ENCODE measurements at regions not wholly inside any gene's neighbourhood (a gene's known extent, or its start where the extent isn't known, plus 50 kb on each side); places are given as distances from the start of the nearest gene placed in this dataset.

DNA sequence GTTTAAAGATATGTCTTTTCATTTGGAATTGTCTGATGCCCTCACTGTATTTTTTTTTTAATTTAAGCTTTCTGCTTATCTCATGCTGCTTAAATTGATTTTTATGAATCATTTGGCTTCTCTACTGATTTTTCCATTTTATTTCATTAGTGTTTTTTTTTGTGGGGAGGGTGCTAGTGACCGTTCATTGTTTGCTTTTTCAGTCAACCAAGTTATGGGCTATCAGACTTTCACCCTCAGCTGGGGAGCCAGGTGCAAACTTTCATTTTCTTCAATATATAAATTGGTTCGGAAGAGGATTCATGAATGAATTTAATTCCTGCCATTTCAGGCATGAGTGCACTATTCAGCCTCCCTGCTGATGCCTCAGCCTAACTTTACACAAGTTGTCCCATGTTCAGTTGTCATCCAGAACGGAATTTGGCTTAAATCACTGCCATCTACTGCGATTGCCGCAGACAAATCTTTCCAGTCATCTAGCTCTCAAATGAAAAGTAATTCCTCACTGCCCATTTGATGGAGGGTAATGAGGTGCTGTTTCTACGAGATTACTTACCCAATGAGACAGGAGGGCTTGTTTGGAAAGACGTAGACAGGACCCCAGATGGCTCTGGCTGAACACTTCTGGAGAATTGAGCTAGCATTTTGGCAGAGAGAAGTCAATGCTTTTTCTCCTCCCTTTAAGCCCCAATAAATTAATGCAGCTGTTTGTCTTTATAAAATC lies 89.9 kb upstream of the RORA start:
- H3K4me1 ChIP-seq (ENCODE audit: control insufficient read depth, insufficient read depth, low read length) = no peaks in the 10 kb centered on the region
- H3K9me3 ChIP-seq (replicated peaks; ENCODE audit: low read length) = no peaks in the 10 kb centered on the region
- no peaks in the 10 kb centered on the region for H3K36me3 ChIP-seq (ENCODE audit: insufficient read depth, low read length)
- no peak overlapping the region for H3K4me2 ChIP-seq (ENCODE audit: low read length)
- H3K27me3 ChIP-seq (ENCODE audit: control insufficient read depth, insufficient read depth, low read length) = peaks cover 32% of the 10 kb centered on the region
- H3K4me3 ChIP-seq (ENCODE audit: low read length) = no peak overlapping the region
- no peak overlapping the region for H3K9ac ChIP-seq (ENCODE audit: low read depth, low read length)

GRCh38 chr15:61318301-61318700 lies 89.2 kb upstream of the RORA start:
- Histone ChIP-seq H3K4me1 (ENCODE audit: control insufficient read depth, insufficient read depth, low read length) (no peaks in the 10 kb centered on the region), H3K4me3 (ENCODE audit: low read length) (no peak overlapping the region), H3K27me3 (ENCODE audit: control insufficient read depth, insufficient read depth, low read length) (peaks cover 32% of the 10 kb centered on the region), H3K36me3 (ENCODE audit: insufficient read depth, low read length) (no peaks in the 10 kb centered on the region), H3K9ac (ENCODE audit: low read depth, low read length) (no peak overlapping the region), H3K4me2 (ENCODE audit: low read length) (no peak overlapping the region), H3K9me3 (replicated peaks; ENCODE audit: low read length) (no peaks in the 10 kb centered on the region)

DNA sequence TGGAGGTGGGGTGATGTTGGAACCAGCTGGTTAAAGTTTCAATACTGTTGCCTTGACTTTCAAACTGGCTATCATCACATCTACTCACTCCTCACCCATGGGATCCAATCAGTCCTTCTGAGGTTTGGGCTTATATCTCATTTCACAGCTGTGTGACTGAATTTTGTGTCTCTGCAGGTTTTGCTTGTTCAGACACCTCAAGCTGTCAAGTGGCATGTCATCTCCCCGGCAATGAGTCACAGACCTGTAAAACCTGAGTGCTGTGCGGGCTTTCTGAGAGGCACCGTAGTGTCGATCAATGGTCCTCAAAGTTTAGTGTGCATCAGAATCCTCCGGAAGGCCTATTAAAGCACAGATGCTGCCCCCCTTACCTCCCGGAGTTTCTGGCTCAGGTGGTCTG lies 86.4 kb upstream of the RORA start:
- Histone ChIP-seq H3K36me3 (ENCODE audit: insufficient read depth, low read length) (no peaks in the 10 kb centered on the region), H3K27me3 (ENCODE audit: control insufficient read depth, insufficient read depth, low read length) (peaks cover 38% of the 10 kb centered on the region), H3K4me1 (ENCODE audit: control insufficient read depth, insufficient read depth, low read length) (no peaks in the 10 kb centered on the region), H3K4me3 (ENCODE audit: low read length) (no peak overlapping the region), H3K4me2 (ENCODE audit: low read length) (no peak overlapping the region), H3K9me3 (replicated peaks; ENCODE audit: low read length) (no peaks in the 10 kb centered on the region), H3K9ac (ENCODE audit: low read depth, low read length) (no peak overlapping the region)

DNA sequence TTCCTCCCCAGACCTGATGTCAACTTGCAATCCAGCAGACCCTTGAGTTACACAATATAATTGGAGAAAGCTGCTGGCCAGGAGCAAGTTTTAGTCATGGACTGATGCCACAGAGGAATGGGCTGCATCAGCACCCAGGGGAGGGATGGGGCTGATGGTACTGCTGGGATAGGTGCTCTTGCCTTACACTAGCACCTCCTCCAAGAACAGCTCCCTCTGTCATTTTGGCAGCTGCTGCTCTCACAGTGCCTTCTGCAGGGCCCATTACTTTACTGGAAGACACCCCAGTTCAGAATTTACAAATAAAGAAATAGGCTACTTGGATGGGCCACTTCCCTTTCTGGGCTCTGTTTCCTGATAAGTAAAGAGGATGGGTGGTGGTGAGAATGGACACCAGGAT lies 85.3 kb upstream of the RORA start:
- no peaks in the 10 kb centered on the region for H3K36me3 ChIP-seq (ENCODE audit: insufficient read depth, low read length)
- H3K4me3 ChIP-seq (ENCODE audit: low read length) = no peak overlapping the region
- no peak overlapping the region for H3K9ac ChIP-seq (ENCODE audit: low read depth, low read length)
- H3K4me1 ChIP-seq (ENCODE audit: control insufficient read depth, insufficient read depth, low read length) = no peaks in the 10 kb centered on the region
- no peaks in the 10 kb centered on the region for H3K9me3 ChIP-seq (replicated peaks; ENCODE audit: low read length)
- peaks cover 30% of the 10 kb centered on the region for H3K27me3 ChIP-seq (ENCODE audit: control insufficient read depth, insufficient read depth, low read length)
- no peak overlapping the region for H3K4me2 ChIP-seq (ENCODE audit: low read length)

- Histone ChIP-seq H3K27me3 (ENCODE audit: control insufficient read depth, insufficient read depth, low read length) (peaks cover 21% of the 10 kb centered on the region), H3K36me3 (ENCODE audit: insufficient read depth, low read length) (no peaks in the 10 kb centered on the region), H3K4me3 (ENCODE audit: low read length) (no peak overlapping the region), H3K4me2 (ENCODE audit: low read length) (no peak overlapping the region), H3K9ac (ENCODE audit: low read depth, low read length) (no peak overlapping the region), H3K4me1 (ENCODE audit: control insufficient read depth, insufficient read depth, low read length) (no peaks in the 10 kb centered on the region), H3K9me3 (replicated peaks; ENCODE audit: low read length) (no peaks in the 10 kb centered on the region)
Measured at GRCh38 chr15:61309617-61310016, 80.5 kb upstream of the RORA start.

- H3K27me3 ChIP-seq (ENCODE audit: control insufficient read depth, insufficient read depth, low read length) = peaks cover 21% of the 10 kb centered on the region
- no peak overlapping the region for H3K4me2 ChIP-seq (ENCODE audit: low read length)
- H3K9ac ChIP-seq (ENCODE audit: low read depth, low read length) = no peak overlapping the region
- no peaks in the 10 kb centered on the region for H3K36me3 ChIP-seq (ENCODE audit: insufficient read depth, low read length)
- H3K4me1 ChIP-seq (ENCODE audit: control insufficient read depth, insufficient read depth, low read length) = no peaks in the 10 kb centered on the region
- H3K4me3 ChIP-seq (ENCODE audit: low read length) = no peak overlapping the region
- H3K9me3 ChIP-seq (replicated peaks; ENCODE audit: low read length) = no peaks in the 10 kb centered on the region
Measured at GRCh38 chr15:61309031-61309511, 80.0 kb upstream of the RORA start.

- H3K4me1 ChIP-seq (ENCODE audit: control insufficient read depth, insufficient read depth, low read length) = no peaks in the 10 kb centered on the region
- no peak overlapping the region for H3K9ac ChIP-seq (ENCODE audit: low read depth, low read length)
- peaks cover 21% of the 10 kb centered on the region for H3K27me3 ChIP-seq (ENCODE audit: control insufficient read depth, insufficient read depth, low read length)
- no peak overlapping the region for H3K4me2 ChIP-seq (ENCODE audit: low read length)
- H3K36me3 ChIP-seq (ENCODE audit: insufficient read depth, low read length) = no peaks in the 10 kb centered on the region
- H3K4me3 ChIP-seq (ENCODE audit: low read length) = no peak overlapping the region
- H3K9me3 ChIP-seq (replicated peaks; ENCODE audit: low read length) = no peaks in the 10 kb centered on the region
Measured at GRCh38 chr15:61308437-61308836, 79.3 kb upstream of the RORA start.

GRCh38 chr15:61307474-61307873 lies 78.4 kb upstream of the RORA start:
- Histone ChIP-seq H3K27me3 (ENCODE audit: control insufficient read depth, insufficient read depth, low read length) (peaks cover 20% of the 10 kb centered on the region), H3K36me3 (ENCODE audit: insufficient read depth, low read length) (no peaks in the 10 kb centered on the region), H3K4me3 (ENCODE audit: low read length) (no peak overlapping the region), H3K4me1 (ENCODE audit: control insufficient read depth, insufficient read depth, low read length) (no peaks in the 10 kb centered on the region), H3K9ac (ENCODE audit: low read depth, low read length) (no peak overlapping the region), H3K4me2 (ENCODE audit: low read length) (no peak overlapping the region), H3K9me3 (replicated peaks; ENCODE audit: low read length) (no peaks in the 10 kb centered on the region)

GRCh38 chr15:61301701-61302100 lies 72.6 kb upstream of the RORA start:
- H3K36me3 ChIP-seq (ENCODE audit: insufficient read depth, low read length) = no peaks in the 10 kb centered on the region
- H3K4me3 ChIP-seq (ENCODE audit: low read length) = no peak overlapping the region
- H3K4me1 ChIP-seq (ENCODE audit: control insufficient read depth, insufficient read depth, low read length) = no peaks in the 10 kb centered on the region
- peaks cover 8% of the 10 kb centered on the region for H3K27me3 ChIP-seq (ENCODE audit: control insufficient read depth, insufficient read depth, low read length)
- H3K9me3 ChIP-seq (replicated peaks; ENCODE audit: low read length) = no peaks in the 10 kb centered on the region
- no peak overlapping the region for H3K4me2 ChIP-seq (ENCODE audit: low read length)
- no peak overlapping the region for H3K9ac ChIP-seq (ENCODE audit: low read depth, low read length)

DNA sequence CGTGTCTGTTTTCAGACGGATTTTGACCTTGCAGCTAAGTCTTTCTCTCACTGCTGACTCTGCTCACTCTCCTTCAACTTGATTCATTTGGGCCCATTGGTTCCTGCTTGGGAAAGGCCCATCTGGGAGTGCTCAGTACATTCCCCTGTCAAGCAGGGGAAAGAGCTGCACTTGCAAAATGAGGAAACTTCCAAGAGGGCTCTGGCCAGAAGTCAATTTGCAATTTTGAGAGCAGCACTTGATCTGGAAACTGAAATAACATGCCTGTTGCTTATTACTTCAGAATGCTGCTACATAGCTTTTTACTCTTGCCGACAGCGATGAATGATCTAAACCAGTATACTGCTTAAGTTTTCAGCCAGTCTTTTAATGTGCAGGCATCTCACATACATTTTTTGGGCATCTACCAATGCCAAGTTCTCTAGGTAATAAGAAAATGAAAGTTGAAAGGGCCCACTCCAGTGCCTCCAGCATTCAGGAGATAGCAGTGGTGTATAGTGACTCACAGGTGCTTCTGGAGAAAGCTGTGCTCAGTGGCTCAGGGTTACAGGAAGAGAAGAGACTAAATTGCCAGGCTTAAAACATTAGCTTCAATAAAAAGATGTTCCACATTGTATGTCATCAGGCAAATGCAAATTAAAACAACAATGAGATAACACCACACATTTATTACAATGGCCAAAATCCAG lies 70.1 kb upstream of the RORA start:
- H3K9me3 ChIP-seq (replicated peaks; ENCODE audit: low read length) = no peaks in the 10 kb centered on the region
- no peaks in the 10 kb centered on the region for H3K4me1 ChIP-seq (ENCODE audit: control insufficient read depth, insufficient read depth, low read length)
- no peak overlapping the region for H3K9ac ChIP-seq (ENCODE audit: low read depth, low read length)
- no peak overlapping the region for H3K4me3 ChIP-seq (ENCODE audit: low read length)
- no peaks in the 10 kb centered on the region for H3K36me3 ChIP-seq (ENCODE audit: insufficient read depth, low read length)
- peaks cover 14% of the 10 kb centered on the region for H3K27me3 ChIP-seq (ENCODE audit: control insufficient read depth, insufficient read depth, low read length)
- H3K4me2 ChIP-seq (ENCODE audit: low read length) = no peak overlapping the region

DNA sequence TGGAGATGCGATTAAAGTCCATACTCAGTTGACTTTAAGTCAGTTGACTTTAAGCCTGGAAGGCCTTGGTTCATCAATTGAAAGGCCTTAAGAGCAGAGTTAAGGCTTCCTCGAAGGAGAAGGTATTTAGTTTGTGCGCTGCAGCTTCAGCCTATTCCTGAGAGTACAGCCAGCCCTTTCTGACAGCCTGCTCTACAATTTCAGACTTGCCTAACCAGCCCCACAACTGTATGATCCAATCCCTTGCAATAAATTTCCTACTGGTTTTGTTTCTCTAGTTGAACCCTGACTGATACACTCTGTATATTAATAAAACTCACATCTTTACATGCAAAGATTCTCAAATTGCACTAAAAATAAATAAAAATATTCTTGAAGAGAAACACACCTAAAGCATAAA lies 66.1 kb upstream of the RORA start:
- peaks cover 9% of the 10 kb centered on the region for H3K27me3 ChIP-seq (ENCODE audit: control insufficient read depth, insufficient read depth, low read length)
- H3K4me3 ChIP-seq (ENCODE audit: low read length) = no peak overlapping the region
- no peak overlapping the region for H3K9ac ChIP-seq (ENCODE audit: low read depth, low read length)
- H3K36me3 ChIP-seq (ENCODE audit: insufficient read depth, low read length) = no peaks in the 10 kb centered on the region
- H3K4me2 ChIP-seq (ENCODE audit: low read length) = no peak overlapping the region
- H3K9me3 ChIP-seq (replicated peaks; ENCODE audit: low read length) = no peaks in the 10 kb centered on the region
- H3K4me1 ChIP-seq (ENCODE audit: control insufficient read depth, insufficient read depth, low read length) = no peaks in the 10 kb centered on the region

DNA sequence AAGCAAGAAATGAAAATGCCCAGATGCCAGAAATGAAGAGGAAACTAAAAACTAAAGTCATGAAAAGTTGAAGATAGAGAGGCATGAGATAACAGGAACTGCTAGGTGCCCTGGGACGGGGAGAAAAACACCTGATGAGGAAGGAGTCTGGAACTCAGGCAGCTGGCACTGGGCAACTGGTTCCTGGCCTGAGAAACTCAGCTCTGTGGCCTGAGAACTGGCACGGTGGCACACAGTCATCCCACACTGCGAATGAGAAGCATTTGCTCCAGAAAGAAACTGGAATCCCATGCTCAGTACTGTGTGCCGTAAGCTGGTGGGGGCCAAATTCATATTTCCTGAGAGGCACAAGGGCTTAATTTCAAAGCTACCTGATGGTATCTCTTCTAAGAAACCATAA lies 53.6 kb upstream of the RORA start:
- Histone ChIP-seq H3K36me3 (ENCODE audit: insufficient read depth, low read length) (no peaks in the 10 kb centered on the region), H3K9ac (ENCODE audit: low read depth, low read length) (no peak overlapping the region)

More for the DNA sequence above, 53.6 kb upstream of the RORA start:
- no peak overlapping the region for H3K4me3 ChIP-seq (ENCODE audit: low read length)
- H3K4me2 ChIP-seq (ENCODE audit: low read length) = no peak overlapping the region
- peaks cover 16% of the 10 kb centered on the region for H3K27me3 ChIP-seq (ENCODE audit: control insufficient read depth, insufficient read depth, low read length)
- no peaks in the 10 kb centered on the region for H3K4me1 ChIP-seq (ENCODE audit: control insufficient read depth, insufficient read depth, low read length)
- no peaks in the 10 kb centered on the region for H3K9me3 ChIP-seq (replicated peaks; ENCODE audit: low read length)
